ENCODE measurements at regions not wholly inside any gene's neighbourhood (a gene's known extent, or its start where the extent isn't known, plus 50 kb on each side); places are given as distances from the start of the nearest gene placed in this dataset.
A peak's percentile ranks its signal among the peaks of the same experiment; 100 is the strongest.

DNA sequence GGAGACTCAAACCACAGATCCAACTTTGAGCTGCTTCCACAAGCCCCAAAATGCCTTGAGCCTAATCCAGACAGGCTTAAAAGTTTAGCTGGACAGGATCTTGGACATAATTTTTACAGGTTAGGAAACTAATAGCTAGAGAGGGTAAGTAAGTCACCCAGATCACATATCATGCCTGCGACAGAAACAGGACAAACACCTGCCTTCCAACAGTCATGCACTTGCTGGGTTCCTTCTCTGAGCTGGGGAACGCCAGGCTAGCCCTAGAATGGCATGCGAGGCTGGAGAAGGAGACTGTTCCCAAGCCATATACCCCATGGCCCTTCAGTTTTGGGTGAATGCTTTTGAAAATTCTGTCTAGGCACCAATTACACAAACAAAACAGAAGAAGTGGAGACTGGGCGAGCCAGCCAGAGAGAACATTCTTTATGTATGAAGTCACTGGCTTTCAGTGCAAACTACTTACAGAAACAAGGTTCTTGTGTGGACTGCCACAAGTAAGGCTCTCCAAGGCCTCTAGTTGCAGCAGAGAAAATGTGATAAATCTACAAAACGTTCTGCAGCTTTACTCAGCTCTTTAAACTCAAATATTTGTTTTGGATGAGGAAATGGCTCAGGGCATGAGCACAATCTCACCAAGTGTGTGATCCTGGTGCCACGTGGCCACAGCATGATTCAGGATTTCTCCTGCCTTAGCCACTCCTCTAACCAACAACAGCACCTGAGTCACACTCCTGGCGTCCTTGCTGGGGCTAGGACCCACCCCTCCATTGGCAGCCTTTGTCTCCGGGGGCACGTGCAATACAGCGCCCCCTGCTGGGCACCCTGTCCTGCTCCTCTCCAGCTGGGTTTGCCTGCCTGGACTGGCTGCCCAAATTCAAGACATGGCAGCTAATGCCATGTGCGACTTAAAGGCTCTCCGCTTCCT lies 73.4 kb upstream of the UBL3 start:
- peak; percentile 35 to 41 for DNase-seq

DNA sequence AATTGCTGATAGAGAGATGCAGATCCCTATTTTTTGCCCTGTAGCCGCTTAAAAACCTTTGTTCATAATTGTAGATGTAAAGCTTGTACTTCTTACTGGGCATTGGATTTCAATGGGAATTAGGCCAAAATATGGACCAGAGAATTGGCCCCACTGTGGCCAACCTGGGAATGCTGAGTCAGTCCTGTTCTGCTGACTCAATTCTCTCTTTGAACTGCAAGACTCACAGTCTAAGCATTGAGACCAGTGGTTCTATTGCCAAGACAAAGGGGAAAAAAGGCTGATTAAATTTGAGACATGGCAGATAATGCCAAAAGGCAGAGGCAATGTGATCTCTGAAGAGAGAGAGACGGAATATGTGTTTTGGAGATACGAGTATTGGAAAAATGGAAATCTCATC lies 72.5 kb upstream of the UBL3 start:
- DNase-seq = no peak

DNA sequence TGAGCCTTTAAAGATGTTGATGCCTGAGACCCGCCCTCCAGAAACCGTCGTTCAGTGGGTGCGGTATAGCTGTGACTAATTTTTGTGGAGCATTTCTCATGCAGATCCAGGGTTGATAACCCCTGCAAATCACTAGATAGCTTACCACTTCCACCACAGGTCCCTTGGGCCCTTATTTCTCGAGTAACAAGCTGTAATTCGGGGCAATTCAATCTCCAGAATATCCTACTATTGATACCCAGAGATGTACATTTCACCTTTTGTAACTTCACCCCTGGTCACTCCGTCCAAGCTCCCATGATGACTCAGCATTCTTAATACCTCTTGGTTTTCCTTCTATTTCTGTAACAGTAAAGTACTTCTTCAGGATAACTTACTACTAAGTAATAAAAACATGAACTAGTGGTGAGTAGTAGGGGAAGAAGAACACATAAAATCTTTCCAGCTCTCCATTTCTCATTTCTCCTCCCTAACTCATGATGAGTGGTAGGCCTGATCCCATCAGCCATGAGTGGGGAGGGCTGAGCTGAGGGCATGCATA lies 71.9 kb upstream of the UBL3 start:
- DNase-seq = no peak

DNA sequence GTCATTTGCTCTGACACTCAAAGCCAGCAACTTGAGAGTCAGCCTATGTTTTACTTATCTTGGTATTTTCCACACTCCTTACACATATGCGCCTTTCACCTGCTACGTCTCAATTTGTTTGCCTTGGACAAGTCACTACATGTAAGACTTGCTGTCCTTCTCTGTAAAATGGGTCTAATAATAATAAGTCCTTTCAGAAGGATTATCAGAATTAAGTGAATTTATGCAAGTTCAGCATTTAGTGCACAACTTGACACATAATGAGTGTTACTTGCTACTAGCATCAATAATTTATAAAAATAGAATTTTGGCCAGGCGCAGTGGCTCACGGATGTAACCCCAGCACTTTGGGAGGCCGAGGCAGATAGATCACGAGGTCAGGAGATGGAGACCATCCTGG lies 71.1 kb upstream of the UBL3 start:
- no peak for DNase-seq

DNA sequence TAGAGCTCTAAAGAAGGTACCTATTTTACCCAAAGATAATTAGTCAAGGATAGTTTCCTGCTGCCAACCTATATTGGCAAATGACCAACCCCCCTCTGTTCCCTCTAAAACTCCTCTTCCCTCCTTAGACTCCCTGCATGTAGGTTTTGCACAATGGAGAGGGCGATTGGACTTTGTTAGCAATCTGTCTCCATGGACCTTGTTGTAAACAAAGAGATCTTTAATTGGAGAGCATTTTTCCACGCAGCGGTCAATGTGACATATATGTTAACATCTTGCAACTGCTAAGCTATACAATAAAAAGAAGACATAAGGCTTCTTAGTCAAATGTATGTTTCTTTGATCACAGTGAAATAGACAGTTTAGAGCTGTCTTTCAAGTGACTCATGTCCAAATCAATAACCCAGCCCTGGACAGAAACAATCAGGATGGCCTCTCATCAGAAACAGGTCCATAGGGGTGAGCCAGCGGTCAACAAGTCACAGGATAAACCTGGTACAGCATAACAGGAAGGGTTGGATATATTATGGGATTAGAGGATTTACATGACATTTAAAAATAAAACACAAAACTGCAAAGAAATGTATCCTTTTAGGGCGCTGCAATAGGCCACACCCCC lies 69.7 kb upstream of the UBL3 start:
- no peak for DNase-seq

DNA sequence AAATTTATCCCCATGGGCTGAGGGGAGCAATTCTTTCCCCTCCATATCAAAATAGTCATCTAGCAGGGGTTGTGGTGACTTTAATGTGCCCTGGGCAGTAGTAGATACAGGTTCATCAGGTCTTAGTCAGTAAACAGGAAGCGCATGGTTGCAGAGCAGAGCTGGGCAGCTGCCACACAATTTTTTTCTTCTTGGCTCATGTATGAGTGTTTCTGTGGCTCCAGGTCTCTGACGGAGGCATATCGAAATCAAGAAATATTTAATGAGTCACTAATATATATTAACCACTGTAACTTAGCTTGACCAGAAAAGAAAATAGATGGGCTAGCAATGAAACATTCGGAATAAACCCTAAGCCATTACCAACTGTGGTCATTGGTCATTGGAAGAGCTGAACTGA lies 68.4 kb upstream of the UBL3 start:
- DNase-seq = no peak

DNA sequence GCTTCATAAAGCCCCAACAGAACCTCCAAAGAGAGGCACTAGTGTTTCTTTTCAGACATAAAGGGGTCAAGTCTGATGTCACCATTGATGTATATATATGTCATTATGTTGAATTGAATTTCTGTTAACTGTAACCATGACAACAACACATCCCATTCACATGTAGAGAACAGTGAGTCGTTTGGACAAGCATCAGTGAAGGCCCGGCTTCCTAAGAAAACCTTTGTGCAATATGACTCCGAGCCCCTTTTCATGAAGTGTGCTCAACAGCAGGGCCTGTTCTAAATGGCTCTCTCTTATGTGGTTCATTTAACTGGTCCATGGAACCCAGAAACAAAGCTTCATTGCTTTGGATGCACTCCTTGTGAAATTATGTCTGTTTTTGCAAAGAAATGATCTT lies 67.2 kb upstream of the UBL3 start:
- DNase-seq = no peak

DNA sequence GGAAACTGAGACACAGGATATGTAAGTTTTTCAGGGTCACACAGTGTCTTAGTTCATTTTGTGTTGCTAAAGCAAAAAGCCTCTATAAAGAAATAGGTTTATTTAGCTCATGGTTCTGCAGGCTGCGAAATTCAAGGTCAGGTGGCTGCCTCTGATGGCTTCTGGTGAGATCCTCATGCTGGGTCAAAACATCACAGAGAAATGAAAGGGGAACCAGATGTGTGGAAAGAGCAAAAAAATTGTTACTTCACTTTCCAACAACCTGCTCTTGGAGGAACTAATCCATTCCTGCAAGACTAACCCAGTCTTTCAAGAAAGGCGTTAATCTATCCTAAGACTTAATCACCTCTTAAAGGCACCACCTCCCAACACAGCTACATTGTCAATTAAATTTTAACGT lies 64.2 kb upstream of the UBL3 start:
- no peak for DNase-seq

DNA sequence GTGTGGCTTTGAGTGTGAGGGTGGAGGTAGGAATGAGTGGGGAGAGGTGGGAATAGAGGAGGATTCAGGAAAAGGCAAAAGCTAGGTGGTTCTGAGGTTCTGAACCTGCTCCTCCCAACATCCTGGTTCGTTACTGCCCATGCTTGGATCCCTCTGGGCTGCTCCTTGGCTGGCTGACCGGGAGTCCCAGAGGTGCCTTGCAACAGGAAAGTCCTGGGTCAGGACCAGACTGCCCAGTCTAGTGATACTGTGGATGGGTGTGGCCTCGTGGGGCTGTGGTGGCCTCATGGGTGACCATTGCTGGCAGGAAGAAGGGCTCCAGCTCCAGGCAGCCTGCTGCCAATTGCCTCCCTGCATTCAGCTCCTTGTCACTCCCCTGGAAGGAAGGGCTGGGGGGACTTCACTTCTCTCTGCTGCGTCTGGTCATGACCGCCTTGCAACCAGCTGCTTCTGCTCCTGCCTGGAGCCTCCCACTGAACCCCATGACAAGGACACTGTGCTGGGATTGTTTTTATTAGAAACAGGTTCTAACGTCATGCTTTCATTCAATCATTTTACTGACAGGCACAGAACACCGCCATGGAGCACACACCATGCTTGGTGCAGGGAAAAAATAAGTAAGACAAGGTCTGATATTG lies 61.5 kb upstream of the UBL3 start:
- no peak for DNase-seq

DNA sequence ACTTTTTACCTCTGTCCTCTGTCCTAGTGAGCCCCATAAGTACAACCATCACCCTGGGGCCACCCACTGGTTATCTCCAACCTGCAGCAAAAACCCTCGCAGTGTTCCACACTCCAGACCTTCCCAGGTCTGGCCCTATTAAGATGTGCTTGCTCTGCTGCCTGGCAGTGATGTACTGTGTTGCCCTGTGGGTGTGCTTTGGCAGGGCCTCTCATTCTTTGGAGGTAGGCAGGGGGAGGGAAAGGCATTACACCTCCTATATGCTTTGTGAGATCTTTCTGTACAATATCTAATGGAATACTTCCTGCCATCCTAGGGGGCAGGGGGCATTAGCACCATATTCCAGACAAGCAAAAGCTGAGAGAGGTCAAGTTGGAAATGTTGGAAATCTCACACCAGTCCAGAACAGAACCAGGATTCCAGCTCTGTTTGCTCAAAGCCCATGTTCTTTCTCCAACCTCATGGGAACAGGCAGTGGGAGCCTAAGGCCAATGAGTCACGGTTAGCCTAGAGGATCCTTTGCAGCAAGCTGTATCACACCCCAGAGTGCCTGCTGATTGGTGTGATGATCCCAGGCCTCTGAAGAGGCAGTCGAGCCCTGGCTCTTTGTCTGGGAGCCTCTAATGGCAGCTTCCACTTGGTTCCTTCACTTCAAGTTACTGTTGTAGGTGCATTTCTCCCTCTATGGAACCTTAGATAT lies 59.7 kb upstream of the UBL3 start:
- no peak for DNase-seq

DNA sequence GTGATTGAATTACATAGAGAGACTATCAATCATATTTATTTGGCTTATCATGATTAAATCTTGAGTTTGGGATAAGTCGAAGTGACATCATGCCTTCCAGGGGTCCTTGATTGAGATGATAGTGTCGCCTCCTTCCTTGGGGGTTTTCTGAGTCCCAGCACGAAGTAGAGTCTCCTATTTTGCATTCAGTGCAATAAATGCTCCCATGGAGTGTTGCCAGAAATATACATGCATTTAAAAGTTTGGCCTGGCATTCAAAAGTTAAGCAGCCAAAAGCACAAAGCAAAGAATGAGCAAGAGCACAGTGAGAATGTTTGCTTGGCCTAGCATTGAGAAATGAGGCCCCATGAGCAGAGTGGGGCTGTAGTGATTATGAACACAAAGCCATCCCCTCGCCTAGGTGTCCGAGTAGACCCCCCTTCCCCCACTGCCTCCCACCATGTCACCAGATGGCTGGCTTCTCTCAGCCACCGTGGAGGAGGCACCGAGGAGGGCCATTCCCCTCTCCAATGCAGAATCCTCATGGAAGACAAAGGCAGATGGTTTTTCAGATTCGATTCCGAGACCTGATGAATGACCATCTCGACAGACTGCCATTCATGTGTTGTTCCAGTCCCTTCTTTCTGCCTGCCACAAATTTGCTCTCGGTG lies 58.8 kb upstream of the UBL3 start:
- DNase-seq = no peak

DNA sequence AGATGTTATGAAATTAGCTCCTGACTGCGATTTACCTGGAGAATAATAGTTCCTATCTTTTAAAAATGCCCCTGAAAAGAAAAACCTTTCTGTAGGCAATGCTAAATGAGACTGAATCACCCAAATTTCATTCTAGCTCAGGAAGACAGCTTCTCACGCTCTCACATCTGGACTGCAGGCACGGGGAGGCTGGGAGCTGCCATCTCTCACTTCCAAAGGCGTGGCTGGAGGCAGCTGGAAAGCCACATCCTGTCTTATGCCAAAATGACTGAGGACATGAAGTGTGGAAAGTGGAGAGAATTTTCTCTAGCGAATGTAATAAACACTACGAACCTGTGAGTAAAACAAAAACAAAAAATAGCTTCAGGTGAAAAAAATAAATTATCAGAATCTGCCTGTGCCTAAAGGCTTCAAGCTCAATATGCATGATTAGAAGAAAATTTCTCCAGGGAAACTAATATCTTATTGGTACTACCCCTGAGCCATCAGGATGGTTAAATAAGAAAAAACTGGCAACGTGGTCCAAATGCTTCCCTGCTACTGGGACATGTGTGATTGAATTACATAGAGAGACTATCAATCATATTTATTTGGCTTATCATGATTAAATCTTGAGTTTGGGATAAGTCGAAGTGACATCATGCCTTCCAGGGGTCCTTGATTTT lies 58.1 kb upstream of the UBL3 start:
- no peak for DNase-seq

DNA sequence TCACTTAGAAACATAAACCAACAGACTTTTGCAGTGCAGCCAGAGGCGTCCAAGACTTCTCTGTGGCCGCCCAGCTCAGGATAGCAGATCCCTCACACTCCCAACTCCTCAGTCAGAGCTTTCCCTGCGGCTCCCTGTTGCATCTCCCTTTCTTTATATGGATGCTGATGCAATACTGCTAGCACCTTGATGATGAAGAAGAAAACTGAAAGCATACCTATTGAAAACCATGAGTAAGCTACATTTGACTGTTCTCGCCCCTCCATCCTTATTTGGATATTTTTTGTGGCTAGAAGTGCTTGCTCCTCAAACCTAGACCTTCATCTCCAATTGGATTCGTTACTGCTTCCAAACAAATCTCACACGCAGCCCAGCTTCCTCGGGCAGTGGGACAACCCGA lies 57.3 kb upstream of the UBL3 start:
- DNase-seq = no peak

DNA sequence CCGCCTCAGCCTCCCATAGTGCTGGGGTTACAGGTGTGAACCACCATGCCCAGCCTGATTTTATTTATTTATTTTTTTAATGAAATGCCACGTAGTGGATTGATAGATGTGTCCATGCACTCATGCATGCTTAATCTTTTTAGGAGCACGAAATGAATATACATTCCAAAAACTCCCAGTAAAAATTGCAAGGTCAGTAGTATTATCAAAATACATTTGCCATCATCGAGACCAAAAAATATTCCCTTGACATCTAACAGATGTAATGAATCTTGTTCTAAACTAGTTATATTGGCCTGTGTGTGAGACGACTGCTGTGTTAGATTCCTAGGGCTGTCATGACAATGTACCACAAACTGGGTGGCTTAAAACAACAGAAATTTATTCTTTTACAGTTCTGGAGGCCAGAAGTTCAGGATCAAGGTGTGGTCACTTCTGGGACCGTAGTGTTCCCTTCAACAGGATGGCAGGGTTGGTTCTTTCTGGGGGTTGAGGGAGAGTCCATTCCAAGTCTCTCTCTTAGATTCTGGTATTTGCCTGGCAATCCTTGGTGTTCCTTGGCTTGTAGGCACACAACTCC lies 56.1 kb upstream of the UBL3 start:
- DNase-seq = no peak

DNA sequence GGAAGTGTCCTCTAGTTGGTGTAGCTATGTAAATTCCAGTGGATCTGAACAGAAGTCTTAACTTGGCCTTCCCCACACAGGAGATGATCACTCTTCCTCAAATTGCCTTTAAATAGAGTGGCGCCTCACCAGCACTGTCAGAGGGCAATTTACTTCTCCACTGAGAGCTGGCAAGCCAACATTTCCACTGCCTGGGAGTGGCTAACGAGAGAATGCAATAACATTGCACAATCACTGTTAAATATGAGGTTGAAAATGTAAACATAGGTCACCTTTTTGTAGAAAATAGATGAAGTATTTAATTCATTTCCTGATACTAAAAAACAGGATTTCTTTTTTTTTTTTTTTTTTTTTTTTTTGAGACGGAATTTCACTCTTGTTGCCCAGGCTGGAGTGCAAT lies 55.4 kb upstream of the UBL3 start:
- no peak for DNase-seq

DNA sequence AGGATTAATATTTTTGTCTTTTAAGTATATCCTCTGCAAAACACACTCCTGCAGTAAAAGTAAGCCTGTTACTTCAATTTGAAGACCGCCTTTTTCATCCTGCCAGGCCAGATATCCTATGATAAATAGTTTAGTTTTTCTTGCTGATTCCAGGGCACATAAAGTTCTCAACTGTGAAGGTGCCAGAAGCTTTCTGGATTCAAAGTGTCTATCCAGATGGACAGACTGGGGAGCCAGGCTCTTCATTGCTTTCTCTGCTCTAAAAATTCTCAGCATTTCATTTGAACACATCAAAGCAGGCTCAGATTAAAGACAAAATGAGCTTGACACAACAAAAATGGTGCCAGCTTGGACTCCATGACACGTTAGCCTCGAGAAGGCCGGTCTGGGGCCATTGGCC lies 53.6 kb upstream of the UBL3 start:
- no peak for DNase-seq

DNA sequence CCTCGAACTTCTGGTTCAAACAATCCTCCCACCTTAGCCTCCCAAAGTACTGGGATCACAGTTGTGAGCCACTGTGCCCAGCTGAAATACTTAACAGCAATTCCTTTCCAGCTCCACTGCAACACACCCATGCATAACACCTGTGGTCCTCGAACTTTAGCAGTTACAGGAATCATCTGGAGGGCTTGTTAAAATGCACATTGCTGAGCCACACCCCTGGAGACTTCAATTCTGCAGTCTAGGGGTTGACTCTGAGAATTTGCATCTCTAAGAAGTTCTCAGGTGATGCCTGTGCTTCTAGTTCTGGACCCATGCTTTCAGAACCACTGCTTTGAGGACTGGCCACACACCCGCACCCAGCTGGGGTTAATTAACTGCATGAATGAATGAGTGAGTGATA lies 53.1 kb upstream of the UBL3 start:
- no peak for DNase-seq

DNA sequence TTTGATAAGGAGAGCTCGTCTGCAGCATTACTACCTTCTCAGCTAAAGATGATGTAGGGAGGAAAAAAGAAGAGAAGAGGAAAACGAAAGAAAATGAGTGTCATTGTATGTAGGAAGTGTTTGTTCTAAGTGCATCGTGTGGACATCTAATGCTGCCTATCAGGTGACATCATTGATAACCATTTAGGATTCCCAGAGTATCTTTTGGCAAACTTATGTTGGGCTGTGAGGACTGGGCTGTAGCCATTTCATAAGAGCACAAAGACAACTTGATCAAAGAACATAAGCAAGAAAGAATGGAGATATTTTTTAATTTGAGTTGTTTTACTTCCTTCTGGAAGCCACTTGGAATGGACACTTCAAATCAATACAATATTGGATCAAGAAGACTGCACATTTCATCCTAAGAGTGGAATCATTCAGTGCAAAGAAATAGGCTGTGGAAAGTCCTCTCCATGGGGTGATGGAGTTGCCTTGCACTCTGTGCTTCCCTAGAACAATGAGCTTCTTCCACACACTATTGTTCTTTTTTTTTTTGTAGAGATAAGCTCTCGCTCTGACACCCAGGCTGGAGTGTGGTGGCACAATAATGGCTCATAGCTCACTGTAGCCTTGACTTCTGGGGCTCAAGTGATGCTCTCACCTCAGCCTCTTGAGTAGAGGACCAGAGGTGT lies 52.4 kb upstream of the UBL3 start:
- DNase-seq = no peak

DNA sequence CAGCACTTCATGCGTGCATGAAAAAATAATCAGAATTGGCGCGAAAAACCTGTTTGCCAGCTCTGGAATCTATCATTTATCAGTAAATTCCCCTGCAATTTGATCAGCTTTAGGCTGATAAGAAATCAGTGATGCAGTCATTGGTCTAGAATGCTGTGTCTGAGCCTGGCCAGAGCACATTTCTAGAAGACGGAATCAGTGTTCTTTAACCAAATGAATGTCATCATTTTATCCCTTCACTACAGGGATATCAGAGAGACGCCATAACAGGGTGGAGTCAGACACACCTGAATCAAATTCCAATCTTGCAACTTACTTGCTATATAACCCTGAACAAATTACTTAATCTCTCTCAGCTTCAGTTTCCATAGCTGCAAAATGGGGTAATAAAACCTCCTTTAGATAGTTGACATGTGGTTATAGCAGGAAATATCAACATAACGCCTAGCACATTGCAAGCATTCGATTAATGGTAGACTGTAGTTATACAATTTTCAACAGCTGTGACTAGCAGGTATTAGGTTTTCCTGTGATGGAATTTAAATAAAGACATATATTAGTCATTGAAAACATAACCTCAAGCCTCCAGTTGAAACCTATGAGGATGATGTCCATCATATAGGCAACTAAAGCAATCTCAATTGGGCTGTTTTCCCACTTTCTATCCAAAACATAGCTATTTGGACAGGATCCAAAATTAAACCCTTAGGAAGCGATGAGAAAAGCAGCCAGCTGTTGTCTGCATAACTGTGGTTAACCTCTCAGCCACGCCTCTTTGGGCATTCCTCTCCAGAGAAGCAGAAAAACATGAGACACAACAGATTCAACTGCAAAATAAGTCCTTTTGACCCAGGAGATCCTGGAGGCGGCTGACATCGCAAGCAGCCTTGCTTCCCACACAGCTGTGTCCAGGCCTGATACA lies 51.6 kb upstream of the UBL3 start:
- DNase-seq = no peak

Data from NCI-H1930 (cell line).